ENCODE measurements at regions not wholly inside any gene's neighbourhood (a gene's known extent, or its start where the extent isn't known, plus 50 kb on each side); places are given as distances from the start of the nearest gene placed in this dataset.

DNA sequence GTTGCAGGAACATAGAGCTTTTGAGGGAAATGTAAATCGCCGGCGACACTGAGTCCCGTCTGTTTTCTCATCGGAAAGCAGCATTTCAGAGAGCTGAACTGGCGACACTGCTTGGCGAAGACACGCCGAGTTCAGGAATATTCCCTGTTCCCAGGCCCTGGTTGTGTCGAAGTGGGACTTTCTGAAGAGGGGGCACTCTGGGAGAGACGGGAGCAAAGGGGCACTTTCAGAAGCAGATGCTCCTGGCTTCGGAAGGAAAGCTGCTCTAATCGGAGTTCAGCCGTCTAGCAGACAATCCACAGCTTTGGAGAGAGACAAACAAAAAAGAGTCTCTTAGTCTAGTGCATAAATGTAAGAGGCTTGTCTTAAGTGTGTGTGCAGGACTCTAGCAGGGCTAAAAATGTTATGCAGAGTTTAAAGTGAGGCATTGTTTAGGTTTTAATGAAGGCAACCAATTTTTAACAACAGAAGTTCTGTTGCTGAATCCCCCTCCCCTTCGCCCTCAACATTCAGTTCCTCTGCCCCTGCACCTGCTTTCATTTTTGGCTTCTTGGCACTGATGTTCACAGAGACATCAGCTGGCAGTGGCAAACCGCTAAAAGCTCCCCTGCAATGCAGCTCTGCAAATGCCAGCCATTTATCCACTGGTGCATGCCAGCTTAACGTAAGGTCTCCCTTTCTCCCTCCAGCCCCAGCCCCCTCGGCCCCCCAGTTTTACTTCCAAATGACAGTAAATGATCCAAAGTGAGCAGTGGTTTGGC is 289.5 kb upstream of the MPDZ start:
- no peak overlapping the region for H3K27ac ChIP-seq (ENCODE audit: low read depth, low read length)
- H3K9ac ChIP-seq (ENCODE audit: low read depth in 1 of 2, low read length in 2 of 2) = peak overlapping the region in 1 of 2 donors; percentile 29
- H3K4me3 ChIP-seq (ENCODE audit: low read depth in 1 of 2, low read length in 2 of 2) = peak overlapping the region; percentile 47 to 48
- H3K27me3 ChIP-seq (ENCODE audit: control insufficient read depth in 1 of 2, insufficient read depth in 2 of 2, low read length in 2 of 2) = no peaks in the 10 kb centered on the region
- no peaks in the 10 kb centered on the region for H3K36me3 ChIP-seq (ENCODE audit: control insufficient read depth in 1 of 2, insufficient read depth in 2 of 2, low read length in 2 of 2)
- H3K4me1 ChIP-seq (ENCODE audit: control insufficient read depth in 1 of 2, insufficient read depth in 2 of 2, low read length in 2 of 2) = peaks cover 0 to 4% of the 10 kb centered on the region in 2 donors
- H3K9me3 ChIP-seq (ENCODE audit: control insufficient read depth in 1 of 2, low read length in 2 of 2) = no peaks in the 10 kb centered on the region

DNA sequence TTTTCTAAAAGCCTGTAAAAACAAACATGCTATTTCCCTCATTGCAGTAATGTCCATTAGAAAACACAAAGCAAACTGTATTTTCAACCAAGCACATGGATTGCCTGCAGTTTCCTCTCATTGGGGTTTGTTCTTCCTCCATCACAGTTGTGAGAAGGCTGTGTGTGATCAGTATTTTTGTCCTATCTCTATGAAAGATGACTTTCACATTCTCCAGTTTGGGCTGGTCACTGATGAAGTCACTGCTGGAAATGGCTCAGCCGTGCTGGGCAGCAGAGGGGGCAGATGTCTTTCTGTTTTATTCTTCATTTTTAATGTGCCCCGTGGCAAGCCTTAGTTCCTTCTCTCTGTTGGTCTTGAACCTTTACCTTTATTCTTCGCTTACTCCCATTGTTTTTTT is 288.9 kb upstream of the MPDZ start:
- Histone ChIP-seq H3K36me3 (ENCODE audit: control insufficient read depth in 1 of 2, insufficient read depth in 2 of 2, low read length in 2 of 2) (no peaks in the 10 kb centered on the region), H3K9ac (ENCODE audit: low read depth in 1 of 2, low read length in 2 of 2) (peak overlapping the region in 1 of 2 donors; percentile 29), H3K27ac (ENCODE audit: low read depth, low read length) (no peak overlapping the region), H3K27me3 (ENCODE audit: control insufficient read depth in 1 of 2, insufficient read depth in 2 of 2, low read length in 2 of 2) (no peaks in the 10 kb centered on the region), H3K9me3 (ENCODE audit: control insufficient read depth in 1 of 2, low read length in 2 of 2) (no peaks in the 10 kb centered on the region), H3K4me1 (ENCODE audit: control insufficient read depth in 1 of 2, insufficient read depth in 2 of 2, low read length in 2 of 2) (peaks cover 0 to 4% of the 10 kb centered on the region in 2 donors), H3K4me3 (ENCODE audit: low read depth in 1 of 2, low read length in 2 of 2) (peak overlapping the region; percentile 47 to 48)

DNA sequence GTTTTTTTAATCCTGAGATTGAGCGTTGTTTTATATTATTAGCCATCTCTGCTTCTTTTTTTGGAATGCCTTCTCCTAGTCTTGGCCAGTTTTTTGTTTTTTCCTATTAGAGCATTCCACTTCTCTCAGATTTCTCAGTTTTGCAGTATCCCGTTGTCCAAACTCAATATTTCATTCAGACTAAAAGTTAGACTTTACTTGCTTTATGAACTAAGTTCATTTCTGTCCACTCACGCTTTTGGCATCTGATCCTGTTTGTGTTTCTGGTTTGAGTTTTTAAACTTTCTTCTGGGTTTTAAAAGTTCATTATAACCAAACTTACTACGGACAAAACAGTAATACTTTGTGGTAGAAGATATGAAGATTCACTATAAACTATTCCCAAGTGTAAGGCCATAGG is 288.3 kb upstream of the MPDZ start:
- Histone ChIP-seq H3K9ac (ENCODE audit: low read depth in 1 of 2, low read length in 2 of 2) (no peak overlapping the region), H3K4me1 (ENCODE audit: control insufficient read depth in 1 of 2, insufficient read depth in 2 of 2, low read length in 2 of 2) (peaks cover 0 to 4% of the 10 kb centered on the region in 2 donors), H3K9me3 (ENCODE audit: control insufficient read depth in 1 of 2, low read length in 2 of 2) (no peaks in the 10 kb centered on the region), H3K36me3 (ENCODE audit: control insufficient read depth in 1 of 2, insufficient read depth in 2 of 2, low read length in 2 of 2) (no peaks in the 10 kb centered on the region), H3K4me3 (ENCODE audit: low read depth in 1 of 2, low read length in 2 of 2) (no peak overlapping the region), H3K27me3 (ENCODE audit: control insufficient read depth in 1 of 2, insufficient read depth in 2 of 2, low read length in 2 of 2) (no peaks in the 10 kb centered on the region), H3K27ac (ENCODE audit: low read depth, low read length) (no peak overlapping the region)

DNA sequence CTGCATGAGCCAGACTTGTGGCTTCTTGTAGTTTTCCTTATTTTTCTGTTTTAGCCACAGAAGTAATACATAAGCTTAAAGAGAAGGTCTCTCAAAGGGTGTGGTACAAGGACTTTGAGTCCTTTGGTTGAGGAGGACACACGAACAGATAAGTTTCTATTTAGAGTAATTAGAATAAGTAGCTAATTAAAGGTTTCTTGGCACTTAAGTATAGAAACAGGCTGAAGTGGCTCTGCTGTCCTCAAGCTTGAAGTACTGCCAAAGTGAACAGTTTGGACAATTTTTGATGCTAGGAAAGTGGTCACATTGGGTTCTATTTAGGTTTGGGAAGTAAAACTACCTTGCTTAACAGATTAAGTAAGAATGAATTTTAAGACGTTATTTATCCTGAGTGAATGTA is 278.3 kb upstream of the MPDZ start:
- Histone ChIP-seq H3K9ac (ENCODE audit: low read depth in 1 of 2, low read length in 2 of 2) (no peak overlapping the region), H3K27ac (ENCODE audit: low read depth, low read length) (no peak overlapping the region), H3K4me3 (ENCODE audit: low read depth in 1 of 2, low read length in 2 of 2) (no peak overlapping the region), H3K9me3 (ENCODE audit: control insufficient read depth in 1 of 2, low read length in 2 of 2) (no peaks in the 10 kb centered on the region), H3K4me1 (ENCODE audit: control insufficient read depth in 1 of 2, insufficient read depth in 2 of 2, low read length in 2 of 2) (no peaks in the 10 kb centered on the region), H3K36me3 (ENCODE audit: control insufficient read depth in 1 of 2, insufficient read depth in 2 of 2, low read length in 2 of 2) (no peaks in the 10 kb centered on the region), H3K27me3 (ENCODE audit: control insufficient read depth in 1 of 2, insufficient read depth in 2 of 2, low read length in 2 of 2) (no peaks in the 10 kb centered on the region)

DNA sequence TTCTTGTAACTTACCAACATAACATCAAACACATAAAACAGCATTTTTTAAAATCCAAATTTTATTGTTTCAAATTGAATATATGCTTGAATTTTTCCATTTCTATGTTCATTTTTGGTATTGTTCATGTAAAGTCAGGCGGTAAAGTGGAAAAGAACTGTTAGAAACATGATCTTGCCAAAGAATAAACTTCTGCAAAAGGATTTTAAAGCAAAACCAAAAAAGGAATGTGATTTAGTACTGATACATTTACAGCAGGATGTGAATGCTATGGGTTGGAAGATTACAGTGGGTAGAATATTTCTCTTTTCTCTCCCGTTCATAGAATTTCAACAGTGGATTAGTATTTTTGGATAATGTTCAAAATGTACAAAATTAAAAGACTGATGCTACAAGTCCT is 277.2 kb upstream of the MPDZ start:
- Histone ChIP-seq H3K36me3 (ENCODE audit: control insufficient read depth in 1 of 2, insufficient read depth in 2 of 2, low read length in 2 of 2) (no peaks in the 10 kb centered on the region), H3K9me3 (ENCODE audit: control insufficient read depth in 1 of 2, low read length in 2 of 2) (no peaks in the 10 kb centered on the region), H3K4me1 (ENCODE audit: control insufficient read depth in 1 of 2, insufficient read depth in 2 of 2, low read length in 2 of 2) (no peaks in the 10 kb centered on the region), H3K27ac (ENCODE audit: low read depth, low read length) (no peak overlapping the region), H3K4me3 (ENCODE audit: low read depth in 1 of 2, low read length in 2 of 2) (no peak overlapping the region), H3K27me3 (ENCODE audit: control insufficient read depth in 1 of 2, insufficient read depth in 2 of 2, low read length in 2 of 2) (no peaks in the 10 kb centered on the region), H3K9ac (ENCODE audit: low read depth in 1 of 2, low read length in 2 of 2) (no peak overlapping the region)

DNA sequence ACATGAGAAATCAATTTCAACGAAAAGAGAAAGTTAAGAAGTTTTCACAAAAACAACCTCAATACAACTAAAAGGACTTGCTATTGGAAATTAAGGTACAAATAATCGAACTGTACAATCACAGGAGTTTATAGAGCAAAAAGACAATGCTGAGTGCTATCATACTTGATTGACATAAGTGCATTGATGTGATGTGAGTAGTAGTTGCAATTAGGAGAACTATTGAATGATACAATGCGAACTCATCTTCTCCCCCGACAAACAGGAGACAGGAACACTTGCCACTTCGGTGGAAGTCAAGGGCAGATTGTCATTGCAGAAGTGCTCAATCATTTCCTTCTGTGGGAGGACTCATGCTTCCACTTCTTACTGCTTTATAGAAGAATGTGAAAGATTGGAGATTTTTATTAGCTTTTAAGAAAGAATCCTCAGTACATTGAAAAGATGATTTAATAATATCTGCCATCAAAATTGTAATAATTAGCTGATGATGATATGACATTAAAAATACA is 276.6 kb upstream of the MPDZ start:
- Histone ChIP-seq H3K36me3 (ENCODE audit: control insufficient read depth in 1 of 2, insufficient read depth in 2 of 2, low read length in 2 of 2) (no peaks in the 10 kb centered on the region), H3K9ac (ENCODE audit: low read depth in 1 of 2, low read length in 2 of 2) (no peak overlapping the region), H3K27me3 (ENCODE audit: control insufficient read depth in 1 of 2, insufficient read depth in 2 of 2, low read length in 2 of 2) (no peaks in the 10 kb centered on the region), H3K4me1 (ENCODE audit: control insufficient read depth in 1 of 2, insufficient read depth in 2 of 2, low read length in 2 of 2) (no peaks in the 10 kb centered on the region), H3K27ac (ENCODE audit: low read depth, low read length) (no peak overlapping the region), H3K9me3 (ENCODE audit: control insufficient read depth in 1 of 2, low read length in 2 of 2) (no peaks in the 10 kb centered on the region), H3K4me3 (ENCODE audit: low read depth in 1 of 2, low read length in 2 of 2) (no peak overlapping the region)

DNA sequence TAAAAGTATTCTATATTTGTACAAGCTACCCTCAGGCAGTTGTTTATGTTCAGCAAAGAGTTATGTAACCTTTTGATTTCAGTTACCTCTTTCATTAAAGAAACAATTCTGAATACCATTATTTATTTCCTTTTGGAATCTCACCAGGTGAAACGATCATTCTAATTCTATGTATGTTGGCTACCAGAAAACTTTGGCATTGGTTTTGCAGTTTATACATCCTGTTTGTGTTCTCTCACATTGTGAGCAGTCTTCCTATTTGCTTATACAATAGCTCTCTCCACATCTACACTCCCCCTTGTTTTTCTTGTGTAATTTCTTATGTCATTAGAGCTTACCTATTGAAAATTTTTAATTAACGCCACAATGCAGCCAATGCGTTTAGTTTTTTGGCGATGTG is 276.0 kb upstream of the MPDZ start:
- H3K9me3 ChIP-seq (ENCODE audit: control insufficient read depth in 1 of 2, low read length in 2 of 2) = no peaks in the 10 kb centered on the region
- H3K9ac ChIP-seq (ENCODE audit: low read depth in 1 of 2, low read length in 2 of 2) = no peak overlapping the region
- H3K36me3 ChIP-seq (ENCODE audit: control insufficient read depth in 1 of 2, insufficient read depth in 2 of 2, low read length in 2 of 2) = no peaks in the 10 kb centered on the region
- no peak overlapping the region for H3K4me3 ChIP-seq (ENCODE audit: low read depth in 1 of 2, low read length in 2 of 2)
- no peaks in the 10 kb centered on the region for H3K4me1 ChIP-seq (ENCODE audit: control insufficient read depth in 1 of 2, insufficient read depth in 2 of 2, low read length in 2 of 2)
- H3K27ac ChIP-seq (ENCODE audit: low read depth, low read length) = no peak overlapping the region
- no peaks in the 10 kb centered on the region for H3K27me3 ChIP-seq (ENCODE audit: control insufficient read depth in 1 of 2, insufficient read depth in 2 of 2, low read length in 2 of 2)

DNA sequence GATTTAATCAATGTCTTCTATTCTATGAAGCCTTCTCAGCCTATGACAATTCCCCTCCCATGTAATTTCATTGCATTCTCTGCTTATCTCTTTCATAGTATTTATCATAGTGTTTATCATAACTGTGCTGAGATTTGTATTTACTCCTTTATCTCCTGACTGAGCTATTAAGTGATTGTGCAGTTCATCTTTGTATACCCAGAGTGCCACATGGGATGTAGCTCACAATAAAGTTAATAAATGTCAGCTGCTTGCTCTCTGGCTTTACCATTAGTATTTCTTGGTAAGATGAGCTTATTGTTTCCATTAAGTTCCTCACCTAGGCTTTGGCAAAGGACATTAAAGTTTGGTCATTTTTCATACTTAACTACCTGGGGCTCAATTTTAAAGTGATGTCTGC is 275.1 kb upstream of the MPDZ start:
- no peak overlapping the region for H3K9ac ChIP-seq (ENCODE audit: low read depth in 1 of 2, low read length in 2 of 2)
- H3K4me3 ChIP-seq (ENCODE audit: low read depth in 1 of 2, low read length in 2 of 2) = no peak overlapping the region
- H3K36me3 ChIP-seq (ENCODE audit: control insufficient read depth in 1 of 2, insufficient read depth in 2 of 2, low read length in 2 of 2) = no peaks in the 10 kb centered on the region
- no peaks in the 10 kb centered on the region for H3K4me1 ChIP-seq (ENCODE audit: control insufficient read depth in 1 of 2, insufficient read depth in 2 of 2, low read length in 2 of 2)
- no peaks in the 10 kb centered on the region for H3K27me3 ChIP-seq (ENCODE audit: control insufficient read depth in 1 of 2, insufficient read depth in 2 of 2, low read length in 2 of 2)
- H3K27ac ChIP-seq (ENCODE audit: low read depth, low read length) = no peak overlapping the region
- H3K9me3 ChIP-seq (ENCODE audit: control insufficient read depth in 1 of 2, low read length in 2 of 2) = no peaks in the 10 kb centered on the region

DNA sequence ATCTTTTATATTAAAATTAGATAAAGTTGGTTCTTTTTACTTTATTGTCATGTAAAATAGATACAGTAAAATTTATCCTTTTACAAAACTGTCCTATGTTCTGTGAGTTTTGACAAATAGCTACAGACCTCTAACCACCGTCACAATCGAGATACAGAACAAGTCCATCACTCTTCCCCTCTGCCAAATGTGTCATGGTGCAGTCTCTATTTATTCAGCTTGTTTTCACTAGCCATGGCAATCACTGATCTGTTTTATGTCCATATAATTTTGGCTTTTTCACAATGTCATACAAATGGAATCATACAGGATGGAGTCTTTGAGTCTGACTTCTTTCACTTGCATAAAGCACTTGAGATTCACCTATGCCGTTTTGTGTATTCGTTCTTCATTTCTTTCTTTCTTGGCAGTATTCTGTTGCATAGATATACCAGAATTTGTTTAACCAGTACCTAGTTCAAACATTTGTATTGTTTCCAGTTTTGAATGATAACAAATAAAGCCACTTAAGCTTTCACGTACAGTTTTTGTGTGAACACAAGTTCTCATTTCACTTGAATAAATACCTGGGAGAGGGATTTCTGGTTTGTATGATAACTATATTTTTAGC is 273.2 kb upstream of the MPDZ start:
- Histone ChIP-seq H3K4me1 (ENCODE audit: control insufficient read depth in 1 of 2, insufficient read depth in 2 of 2, low read length in 2 of 2) (no peaks in the 10 kb centered on the region), H3K4me3 (ENCODE audit: low read depth in 1 of 2, low read length in 2 of 2) (no peak overlapping the region), H3K36me3 (ENCODE audit: control insufficient read depth in 1 of 2, insufficient read depth in 2 of 2, low read length in 2 of 2) (no peaks in the 10 kb centered on the region), H3K9ac (ENCODE audit: low read depth in 1 of 2, low read length in 2 of 2) (no peak overlapping the region), H3K27ac (ENCODE audit: low read depth, low read length) (no peak overlapping the region), H3K9me3 (ENCODE audit: control insufficient read depth in 1 of 2, low read length in 2 of 2) (no peaks in the 10 kb centered on the region), H3K27me3 (ENCODE audit: control insufficient read depth in 1 of 2, insufficient read depth in 2 of 2, low read length in 2 of 2) (no peaks in the 10 kb centered on the region)

DNA sequence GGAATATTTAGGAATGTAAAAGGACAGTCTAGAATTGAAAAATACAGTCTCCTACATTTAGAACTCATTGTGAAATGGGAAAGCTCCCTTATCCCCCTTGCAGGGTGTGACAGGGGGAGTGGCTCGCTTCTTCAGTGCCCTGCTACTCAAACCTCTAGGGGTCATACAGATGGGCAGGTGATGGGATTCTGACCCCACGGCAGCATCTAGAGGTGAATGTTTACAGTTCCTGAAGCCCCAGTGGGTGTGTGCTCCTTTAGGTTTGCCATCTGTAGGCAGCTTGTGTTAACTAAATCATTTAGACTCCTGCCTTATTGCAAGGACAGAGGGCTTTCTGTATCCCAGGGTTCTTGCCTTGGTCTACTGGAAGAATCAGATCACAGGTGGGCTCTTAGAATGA is 271.0 kb upstream of the MPDZ start:
- no peaks in the 10 kb centered on the region for H3K4me1 ChIP-seq (ENCODE audit: control insufficient read depth in 1 of 2, insufficient read depth in 2 of 2, low read length in 2 of 2)
- no peak overlapping the region for H3K4me3 ChIP-seq (ENCODE audit: low read depth in 1 of 2, low read length in 2 of 2)
- H3K27ac ChIP-seq (ENCODE audit: low read depth, low read length) = no peak overlapping the region
- H3K27me3 ChIP-seq (ENCODE audit: control insufficient read depth in 1 of 2, insufficient read depth in 2 of 2, low read length in 2 of 2) = no peaks in the 10 kb centered on the region
- no peaks in the 10 kb centered on the region for H3K36me3 ChIP-seq (ENCODE audit: control insufficient read depth in 1 of 2, insufficient read depth in 2 of 2, low read length in 2 of 2)
- no peaks in the 10 kb centered on the region for H3K9me3 ChIP-seq (ENCODE audit: control insufficient read depth in 1 of 2, low read length in 2 of 2)
- H3K9ac ChIP-seq (ENCODE audit: low read depth in 1 of 2, low read length in 2 of 2) = no peak overlapping the region

Data from duodenal mucosa (tissue), 2 donors.